HG03439 (cell line): ENCODE measurements at regions not wholly inside any gene's neighbourhood (a gene's known extent, or its start where the extent isn't known, plus 50 kb on each side); places are given as distances from the start of the nearest gene placed in this dataset.

Source experiments
- ATAC-seq: cut with Tn5 transposase; IDR thresholded peaks from one replicate; pipeline ENCODE4 v1.9.1; 2021; ENCODE audit warnings: mild to moderate bottlenecking, moderate library complexity; ENCODE audit not compliant: unreplicated experiment

- ATAC-seq, result no peak
These were observed 64.2 kb downstream of the RBM43 start for GRCh38 chr2:151197184-151198108.

- no peak for ATAC-seq
These were observed 68.1 kb downstream of the RBM43 start for GRCh38 chr2:151193576-151193975.

DNA sequence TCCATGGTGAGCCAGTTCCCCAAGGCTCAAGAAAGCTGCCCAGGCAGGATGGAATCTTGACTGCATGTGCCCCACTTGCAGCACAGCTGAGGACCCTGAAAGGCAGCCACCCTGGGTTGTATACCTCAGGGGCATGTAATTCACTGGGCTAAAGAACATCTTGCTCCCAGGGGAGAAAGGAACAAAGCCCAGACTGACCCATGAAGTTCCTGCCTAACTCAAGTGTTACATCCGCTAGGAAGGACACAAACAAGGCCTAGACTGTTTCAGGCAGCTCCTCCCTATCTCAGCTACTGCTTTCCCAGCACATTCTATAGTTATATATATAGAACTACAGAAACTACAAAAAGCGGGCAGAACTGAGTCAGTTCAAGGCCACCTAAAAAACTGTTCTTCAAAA, 69.0 kb downstream of the RBM43 start:
- no peak for ATAC-seq

GRCh38 chr2:151191001-151191400, 70.7 kb downstream of the RBM43 start:
- no peak for ATAC-seq

- ATAC-seq, result no peak
These were observed 72.5 kb downstream of the RBM43 start for GRCh38 chr2:151189125-151189524.

DNA sequence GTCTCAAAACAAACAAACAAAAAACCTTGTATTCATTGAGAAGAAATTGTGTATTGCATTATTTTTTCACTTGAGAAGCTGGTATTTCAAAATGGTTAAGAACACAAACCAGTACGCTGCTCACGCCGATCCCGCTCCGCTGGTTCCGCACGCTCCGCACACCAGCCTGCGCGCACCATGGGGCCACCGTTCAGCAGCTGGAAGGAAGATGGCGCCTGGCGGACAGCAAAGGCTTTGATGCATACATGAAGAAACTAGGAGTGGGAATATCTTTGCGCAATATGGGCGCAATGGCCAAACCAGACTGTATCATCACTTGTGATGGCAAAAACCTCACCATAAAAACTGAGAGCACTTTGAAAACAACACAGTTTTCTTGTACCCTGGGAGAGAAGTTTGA, 75.7 kb downstream of the RBM43 start:
- no peak for ATAC-seq

DNA sequence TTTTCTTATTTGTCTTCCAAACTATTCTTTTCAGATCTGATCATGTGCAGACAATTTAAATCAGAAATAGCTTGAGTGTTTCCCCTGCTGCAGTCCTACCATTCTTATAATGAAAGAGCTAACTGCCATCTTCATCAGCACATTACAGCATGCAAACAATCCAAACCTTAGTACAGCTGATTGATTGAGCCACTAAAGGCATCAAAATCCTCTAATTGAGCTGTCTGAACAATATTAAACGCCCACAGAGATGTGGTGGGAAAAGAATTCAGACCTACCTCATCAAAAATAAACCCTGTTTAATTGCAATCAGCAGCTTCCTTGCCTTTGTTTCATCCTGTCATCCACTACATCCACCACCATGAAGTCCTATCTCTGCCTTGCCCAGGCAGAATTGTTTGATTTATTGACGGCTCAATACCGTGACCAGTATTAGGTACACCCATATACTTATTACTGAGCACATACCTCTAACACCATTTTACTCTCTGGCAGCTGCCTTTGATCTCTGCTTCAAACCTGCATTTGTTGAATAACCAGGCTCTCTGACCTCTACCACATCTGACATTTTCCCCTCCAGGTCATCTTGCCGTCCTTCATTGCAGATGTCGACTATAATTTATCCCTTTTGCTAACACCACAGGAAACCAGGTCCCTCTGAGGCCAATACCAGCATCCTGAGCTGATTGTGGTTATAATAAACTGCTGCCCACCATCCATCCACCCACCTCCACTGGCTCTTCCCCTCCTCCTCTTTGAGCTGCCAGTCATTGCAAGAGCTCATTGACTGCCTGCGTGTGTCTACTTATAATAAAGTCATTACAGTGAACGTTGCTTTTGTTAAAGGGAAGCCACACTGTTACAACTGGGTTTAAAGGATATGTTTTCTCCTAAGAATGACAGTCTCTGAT, 78.5 kb downstream of the RBM43 start:
- no peak for ATAC-seq

- ATAC-seq, result no peak
These were observed 79.3 kb downstream of the RBM43 start for GRCh38 chr2:151182396-151182795.

DNA sequence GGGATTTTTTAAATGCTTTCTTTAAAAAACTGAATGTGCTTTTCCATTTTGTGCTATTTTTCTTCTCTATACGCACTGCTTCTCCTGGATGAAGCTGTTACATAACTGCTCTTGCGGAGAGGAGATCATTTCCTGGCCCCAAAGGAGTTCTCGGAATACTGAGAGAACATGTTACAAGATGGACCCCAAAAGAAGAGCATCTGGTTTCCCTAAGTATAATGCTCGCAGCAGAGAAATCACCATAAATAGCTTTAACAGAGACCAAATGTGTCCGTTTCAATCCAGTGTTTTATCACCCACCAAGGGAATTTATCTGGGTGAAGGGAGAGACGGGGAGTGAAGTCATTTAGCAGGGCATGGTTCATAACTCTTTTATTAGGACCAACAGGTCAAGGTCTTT, 80.1 kb downstream of the RBM43 start:
- no peak for ATAC-seq

DNA sequence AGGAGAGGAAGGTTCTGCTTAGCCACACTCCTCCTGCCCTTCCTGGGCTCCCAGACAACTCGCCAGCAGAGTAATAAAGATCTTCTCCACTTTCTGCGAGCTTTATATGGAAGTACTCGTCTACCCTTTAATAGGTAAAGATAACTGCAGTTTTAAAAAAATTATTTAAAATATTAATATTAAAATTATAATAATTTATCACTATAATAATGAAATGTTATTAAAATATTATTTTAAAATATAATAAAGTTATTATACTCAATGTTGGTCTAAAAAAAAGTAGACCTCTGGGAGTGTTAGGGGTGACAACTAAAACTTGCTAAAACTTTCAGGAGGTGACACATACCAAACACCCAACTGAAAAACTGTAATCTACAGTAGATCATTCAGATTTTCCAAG, 81.5 kb downstream of the RBM43 start:
- no peak for ATAC-seq

DNA sequence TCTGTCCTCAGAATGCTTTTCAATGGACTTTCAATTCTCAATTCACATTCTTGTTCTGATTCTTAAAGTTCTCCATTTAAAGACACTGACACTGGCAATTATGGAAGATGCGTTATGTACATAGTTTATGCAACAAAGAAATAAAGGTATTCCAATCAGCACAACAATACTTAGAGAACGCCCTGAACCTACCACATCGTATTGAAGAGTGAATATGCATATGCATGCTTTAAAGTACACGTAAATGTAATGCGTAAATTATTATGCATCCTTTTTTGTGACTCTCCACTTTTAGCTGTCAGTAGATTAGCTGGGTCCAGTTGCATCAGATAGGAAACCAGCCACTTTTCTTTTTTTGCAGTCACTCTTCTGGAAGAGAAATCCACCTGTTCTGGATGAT, 83.5 kb downstream of the RBM43 start:
- no peak for ATAC-seq

DNA sequence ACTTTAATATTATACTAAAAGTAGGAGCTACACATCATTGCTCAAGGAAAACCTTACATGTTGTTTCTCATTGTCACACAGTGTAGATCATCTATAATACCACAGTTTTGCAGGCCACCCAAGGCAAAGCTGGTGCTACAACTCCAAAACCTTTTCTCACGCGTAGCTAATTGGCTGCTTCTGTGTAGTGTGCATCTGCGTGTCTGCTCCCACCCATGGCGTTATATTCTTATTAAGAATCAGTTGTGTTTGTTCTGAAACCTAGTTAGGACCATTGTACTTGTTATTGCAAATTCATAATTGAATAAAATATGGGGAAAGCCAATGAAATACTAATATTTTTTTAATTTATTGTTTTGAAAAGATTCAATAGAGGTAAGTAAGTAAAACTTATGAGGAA, 83.9 kb downstream of the RBM43 start:
- ATAC-seq, result no peak

GRCh38 chr2:151176661-151177060, 85.0 kb downstream of the RBM43 start:
- no peak for ATAC-seq

DNA sequence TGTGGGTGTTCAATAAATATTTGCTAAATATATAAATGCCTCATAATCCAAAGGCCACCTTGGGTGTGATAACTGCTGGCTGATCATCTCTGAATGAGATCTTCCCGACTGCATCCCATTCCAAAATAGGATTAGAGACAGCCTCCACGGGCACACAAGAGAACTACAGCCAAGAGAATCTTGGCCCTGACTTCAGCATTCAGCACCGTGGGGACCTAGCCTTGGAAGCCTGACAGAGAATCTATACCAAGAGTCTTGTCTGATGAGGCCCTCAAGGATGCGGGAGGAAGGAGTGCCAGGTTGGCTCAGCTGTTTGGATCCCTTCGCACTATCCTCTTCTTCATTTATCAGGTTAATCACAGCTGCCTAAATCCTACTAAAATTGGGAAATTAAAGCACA, 85.8 kb downstream of the RBM43 start:
- ATAC-seq, result no peak

GRCh38 chr2:151174127-151174526, 87.5 kb downstream of the RBM43 start:
- no peak for ATAC-seq

DNA sequence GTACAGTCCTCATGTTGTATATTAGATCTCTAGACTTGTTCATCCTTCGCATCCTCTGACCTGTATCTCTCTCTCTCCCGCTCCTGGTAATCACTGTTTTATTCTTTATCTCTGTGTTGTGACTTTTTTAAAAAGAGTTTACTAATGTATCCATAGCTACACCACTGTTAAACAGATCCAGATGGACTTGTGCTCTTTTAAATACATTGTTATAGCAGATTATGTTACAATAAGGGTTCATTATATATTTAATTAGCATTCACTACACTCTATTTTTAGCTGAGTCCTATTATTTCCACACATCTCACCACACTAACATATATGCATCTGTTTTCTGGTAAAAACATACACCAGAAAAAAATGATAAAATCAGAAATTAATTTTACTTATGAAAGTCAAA, 90.5 kb downstream of the RBM43 start:
- ATAC-seq, result no peak

DNA sequence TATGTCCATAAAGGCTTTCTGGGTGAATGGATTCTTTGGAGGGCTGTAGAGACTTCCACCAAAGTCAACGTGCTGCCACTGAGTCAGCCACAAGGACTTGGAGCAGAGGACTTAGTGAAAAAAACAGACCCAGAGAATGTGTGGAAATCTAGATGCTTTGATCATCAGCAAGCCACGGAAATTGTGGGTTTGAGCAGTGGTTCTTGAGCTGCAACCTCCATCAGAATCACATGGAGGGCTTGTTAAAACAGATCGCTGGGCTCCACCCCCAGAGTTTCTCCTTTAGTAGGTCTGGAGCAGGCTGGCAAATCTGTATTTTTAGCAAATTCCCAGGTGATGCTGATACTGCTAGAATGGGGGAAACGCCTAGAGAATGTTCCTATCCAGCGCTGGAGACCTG, 95.3 kb downstream of the RBM43 start:
- no peak for ATAC-seq

GRCh38 chr2:151165105-151165684, 96.5 kb downstream of the RBM43 start:
- ATAC-seq, result no peak

DNA sequence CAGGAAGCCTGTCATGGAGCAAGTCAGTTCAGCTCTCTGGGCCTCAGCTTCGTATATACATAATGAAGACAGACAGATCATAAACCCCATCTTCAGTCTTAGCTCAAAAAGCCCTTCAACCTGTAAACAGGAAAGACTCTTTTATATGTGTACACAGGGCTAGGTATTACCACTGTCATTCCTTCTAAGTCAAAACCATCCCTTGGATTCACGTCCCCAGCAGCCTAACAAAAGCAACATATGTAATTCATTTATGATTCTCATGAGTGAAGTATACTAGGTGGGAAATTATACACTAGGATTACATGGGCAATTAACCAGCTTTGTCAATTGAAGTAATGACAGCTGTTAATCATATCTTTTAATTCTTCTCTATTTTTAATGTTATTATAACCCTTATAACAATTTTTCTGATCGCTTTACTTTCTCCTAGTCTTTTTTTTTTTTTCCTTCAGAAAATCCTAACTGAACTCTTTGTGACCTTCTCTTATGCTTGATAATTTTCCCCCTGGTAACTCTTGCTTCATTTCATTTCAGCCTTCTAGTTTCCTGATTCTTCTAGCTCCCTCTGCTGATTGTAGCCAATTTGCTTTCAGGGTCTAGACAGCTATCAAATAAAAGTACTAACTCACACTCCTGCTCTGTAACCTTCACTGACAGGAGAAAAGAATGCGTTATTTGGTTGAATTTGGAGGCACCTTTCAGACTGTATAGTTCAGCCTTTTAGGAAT, 99.7 kb downstream of the RBM43 start:
- ATAC-seq, result no peak

GRCh38 chr2:151159109-151159662, 102.5 kb downstream of the RBM43 start:
- ATAC-seq, result no peak
